VCaP (cell line): ENCODE measurements at regions not wholly inside any gene's neighbourhood (a gene's known extent, or its start where the extent isn't known, plus 50 kb on each side); places are given as distances from the start of the nearest gene placed in this dataset.

Experiments
- H3K27ac ChIP-seq: fragments of 450-650 bp; 2 replicates; pipeline ENCODE4 v1.5.1; 2017
- CTCF ChIP-seq: fragments of 450-650 bp; conservative IDR thresholded peaks from 2 replicates; pipeline ENCODE4 v1.5.1; 2017; ENCODE audit warnings: mild to moderate bottlenecking, moderate library complexity

- TF ChIP-seq CTCF, result no peak
- no peak overlapping the region for H3K27ac ChIP-seq
These were observed 496.7 kb downstream of the SH2D4B start for GRCh38 chr10:81034383-81034782.

GRCh38 chr10:81036257-81036656 is 498.6 kb downstream of the SH2D4B start:
- no peak for TF ChIP-seq CTCF

GRCh38 chr10:81040031-81040430 is 502.3 kb downstream of the SH2D4B start:
- no peak for TF ChIP-seq CTCF

More at GRCh38 chr10:81036257-81036656, 498.6 kb downstream of the SH2D4B start:
- H3K27ac ChIP-seq, result no peak overlapping the region

GRCh38 chr10:81040940-81041339 is 503.2 kb downstream of the SH2D4B start:
- peak overlapping the region; percentile 96 for H3K27ac ChIP-seq
- no peak for TF ChIP-seq CTCF

More at GRCh38 chr10:81040031-81040430, 502.3 kb downstream of the SH2D4B start:
- H3K27ac ChIP-seq, result peak overlapping the region; percentile 96

- no peak for TF ChIP-seq CTCF
- H3K27ac ChIP-seq, result peak overlapping the region; percentile 96
These were observed 504.9 kb downstream of the SH2D4B start for GRCh38 chr10:81042647-81043046.

GRCh38 chr10:81065474-81065873 is 527.8 kb downstream of the SH2D4B start:
- no peak overlapping the region for H3K27ac ChIP-seq
- no peak for TF ChIP-seq CTCF

GRCh38 chr10:81068460-81068859 is 530.8 kb downstream of the SH2D4B start:
- TF ChIP-seq CTCF, result no peak
- H3K27ac ChIP-seq, result no peak overlapping the region
